CD4-positive, alpha-beta memory T cell (primary cell): ENCODE measurements at regions not wholly inside any gene's neighbourhood (a gene's known extent, or its start where the extent isn't known, plus 50 kb on each side); places are given as distances from the start of the nearest gene placed in this dataset.

Experiments
- CTCF ChIA-PET: fragments of 350-600 bp; sonication (Branson Sonifier 250); formaldehyde crosslinking; loops from one replicate; lab custom pipeline; 2021; ENCODE audit warnings: inconsistent platforms; ENCODE audit not compliant: partially characterized antibody; lab: Charles Lee
- POLR2A ChIA-PET: fragments of 350-600 bp; sonication (Branson Sonifier 250); formaldehyde crosslinking; loops from one replicate; lab custom pipeline; 2021; ENCODE audit not compliant: partially characterized antibody; lab: Charles Lee
- DNase-seq, 5 donors: peaks; one replicate each; pipeline versions ENCODE4 v3.0.0 to v3.0.0-alpha.2; 2020 to 2022; ENCODE audit warnings: mixed read lengths in 1 of 5
- H3K27ac ChIP-seq: one replicate; pipeline ENCODE4 v1.7.0; 2013; ENCODE audit warnings: low read depth, low read length
- H3K27me3 ChIP-seq: 2 replicates; pipeline ENCODE4 v1.7.0; 2013; ENCODE audit warnings: mild to moderate bottlenecking, low read length, moderate library complexity; ENCODE audit not compliant: insufficient read depth
- H3K36me3 ChIP-seq: 2 replicates; pipeline ENCODE4 v1.7.0; 2013; ENCODE audit warnings: mild to moderate bottlenecking, low read length, moderate library complexity; ENCODE audit not compliant: insufficient read depth
- H3K4me1 ChIP-seq: 2 replicates; pipeline ENCODE4 v1.7.0; 2013; ENCODE audit warnings: mild to moderate bottlenecking, low read length, moderate library complexity; ENCODE audit not compliant: insufficient read depth
- H3K4me3 ChIP-seq, 2 donors: one replicate each; pipeline ENCODE4 v1.7.0; 2013; ENCODE audit warnings: low read length in 2 of 2, mild to moderate bottlenecking in 1 of 2
- H3K9me3 ChIP-seq, 2 donors: one replicate each; pipeline ENCODE4 v1.7.0; 2013; ENCODE audit warnings: low read length in 2 of 2, control low read depth in 1 of 2; ENCODE audit not compliant: control insufficient read depth in 1 of 2
- H3K27ac Mint-ChIP-seq, 7 donors: one replicate each; pipeline ENCODE4 v1.8.0; 2020 to 2021; ENCODE audit warnings: mixed read lengths in 7 of 7, mild to moderate bottlenecking in 6 of 7, inconsistent platforms in 3 of 7, moderate library complexity in 3 of 7
- H3K27me3 Mint-ChIP-seq, 2 donors: one replicate each; pipeline ENCODE4 v1.8.0; 2020 to 2021; ENCODE audit warnings: mixed read lengths in 2 of 2
- H3K36me3 Mint-ChIP-seq, 2 donors: one replicate each; pipeline ENCODE4 v1.8.0; 2020 to 2021; ENCODE audit warnings: mixed read lengths in 2 of 2, inconsistent platforms in 1 of 2, mild to moderate bottlenecking in 1 of 2
- H3K4me1 Mint-ChIP-seq, 4 donors: one replicate each; pipeline ENCODE4 v1.8.0; 2020 to 2021; ENCODE audit warnings: mixed read lengths in 4 of 4, mild to moderate bottlenecking in 1 of 4
- H3K4me3 Mint-ChIP-seq, 8 donors: one replicate each; pipeline ENCODE4 v1.8.0; 2020 to 2021; ENCODE audit warnings: mixed read lengths in 8 of 8, mild to moderate bottlenecking in 7 of 8, moderate library complexity in 6 of 8, inconsistent platforms in 3 of 8
- H3K9me3 Mint-ChIP-seq, 8 donors: one replicate each; pipeline ENCODE4 v1.8.0; 2020 to 2021; ENCODE audit warnings: mixed read lengths in 8 of 8, mild to moderate bottlenecking in 5 of 8, inconsistent platforms in 3 of 8, moderate library complexity in 1 of 8
- intact Hi-C: fragments of 100-400 bp; cut with micrococcal nuclease; formaldehyde crosslinking; loops from one replicate; pipeline ENCODE4 v1.15.1; 2023

GRCh38 chr10:8533462-8533861 lies 479.0 kb downstream of the GATA3 start:
- POLR2A ChIA-PET: no interaction called here
- DNase-seq: no peak
- Histone ChIP-seq H3K4me1 (no peaks in the 10 kb centered on the region), H3K4me3 (no peak overlapping the region), H3K27me3 (no peaks in the 10 kb centered on the region), H3K9me3 (no peaks in the 10 kb centered on the region), H3K27ac (no peak overlapping the region), H3K36me3 (no peaks in the 10 kb centered on the region)
- H3K27ac Mint-ChIP-seq: no peak overlapping the region
- H3K4me3 Mint-ChIP-seq: no peak overlapping the region
- CTCF ChIA-PET: no interaction called here
- no peaks in the 10 kb centered on the region for H3K36me3 Mint-ChIP-seq
- no peaks in the 10 kb centered on the region for H3K9me3 Mint-ChIP-seq
- H3K27me3 Mint-ChIP-seq: peaks cover 2 to 12% of the 10 kb centered on the region in 2 donors
- H3K4me1 Mint-ChIP-seq: peaks cover 0 to 5% (median 3%) of the 10 kb centered on the region in 4 donors
- intact Hi-C loops: no loop called here

DNA sequence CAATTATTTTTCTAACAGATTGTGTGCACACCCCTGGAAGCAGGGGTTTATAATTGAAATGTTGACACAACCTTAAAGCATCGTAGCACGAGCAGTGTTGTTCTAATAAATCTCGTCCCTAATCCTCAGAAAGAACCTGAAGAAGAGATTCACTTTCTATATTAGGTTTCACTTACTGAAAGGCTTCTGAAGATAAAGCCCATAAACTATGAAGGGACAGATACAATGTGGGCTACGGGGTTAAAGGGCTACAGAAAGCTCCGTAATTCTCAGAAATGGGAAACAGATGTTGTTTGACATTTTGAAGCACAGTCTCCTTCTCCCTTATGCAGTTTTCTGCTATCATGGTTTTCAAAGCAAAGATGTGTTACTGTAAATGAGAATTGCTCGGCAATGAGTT lies 479.6 kb downstream of the GATA3 start:
- no peaks in the 10 kb centered on the region for H3K4me1 ChIP-seq
- no peak overlapping the region for H3K27ac Mint-ChIP-seq
- no peak overlapping the region for H3K4me3 Mint-ChIP-seq
- H3K4me3 ChIP-seq: no peak overlapping the region
- no peak overlapping the region for H3K27ac ChIP-seq
- no peaks in the 10 kb centered on the region for H3K9me3 Mint-ChIP-seq
- peaks cover 0 to 7% of the 10 kb centered on the region in 2 donors for H3K27me3 Mint-ChIP-seq
- CTCF ChIA-PET: no interaction called here
- DNase-seq: no peak
- peaks cover 0 to 5% (median 3%) of the 10 kb centered on the region in 4 donors for H3K4me1 Mint-ChIP-seq
- H3K9me3 ChIP-seq: no peaks in the 10 kb centered on the region
- POLR2A ChIA-PET: no interaction called here
- H3K36me3 Mint-ChIP-seq: no peaks in the 10 kb centered on the region
- no peaks in the 10 kb centered on the region for H3K36me3 ChIP-seq
- intact Hi-C loops: no loop called here
- no peaks in the 10 kb centered on the region for H3K27me3 ChIP-seq

DNA sequence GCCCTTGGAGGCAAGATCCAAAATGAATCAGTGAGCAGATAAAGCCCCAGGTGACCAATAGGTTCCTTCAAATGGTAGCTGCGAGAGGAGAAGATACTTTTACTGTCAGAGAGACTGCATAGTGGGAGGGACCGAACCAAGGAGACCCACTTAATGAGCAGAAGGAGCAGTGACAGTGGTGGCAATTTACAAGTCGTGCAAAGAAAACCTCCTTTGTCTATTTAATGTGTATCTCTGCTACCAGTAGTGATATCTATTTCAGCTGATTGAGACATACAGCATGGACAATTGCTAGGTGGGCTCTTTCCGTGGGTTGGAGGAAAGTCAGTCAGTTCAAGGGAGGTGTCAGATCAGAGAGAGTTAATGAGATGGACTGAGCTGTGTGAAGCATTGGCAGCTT lies 480.4 kb downstream of the GATA3 start:
- no peak overlapping the region for H3K4me3 Mint-ChIP-seq
- Histone ChIP-seq H3K27me3 (no peaks in the 10 kb centered on the region), H3K4me3 (no peak overlapping the region), H3K4me1 (no peaks in the 10 kb centered on the region), H3K27ac (no peak overlapping the region), H3K36me3 (no peaks in the 10 kb centered on the region), H3K9me3 (no peaks in the 10 kb centered on the region)
- ChIA-PET CTCF (no interaction called here), POLR2A (no interaction called here)
- no peak overlapping the region for H3K27ac Mint-ChIP-seq
- peaks cover 0 to 7% (median 0%) of the 10 kb centered on the region in 8 donors for H3K9me3 Mint-ChIP-seq
- H3K27me3 Mint-ChIP-seq: peaks cover 0 to 7% of the 10 kb centered on the region in 2 donors
- peaks cover 0 to 5% (median 3%) of the 10 kb centered on the region in 4 donors for H3K4me1 Mint-ChIP-seq
- no peaks in the 10 kb centered on the region for H3K36me3 Mint-ChIP-seq
- DNase-seq: no peak
- intact Hi-C loops: no loop called here

- Histone ChIP-seq H3K4me3 (no peak overlapping the region), H3K27ac (no peak overlapping the region), H3K4me1 (peaks cover 4% of the 10 kb centered on the region), H3K27me3 (no peaks in the 10 kb centered on the region), H3K9me3 (no peaks in the 10 kb centered on the region), H3K36me3 (no peaks in the 10 kb centered on the region)
- peaks cover 0 to 7% (median 0%) of the 10 kb centered on the region in 8 donors for H3K9me3 Mint-ChIP-seq
- intact Hi-C loops: no loop called here
- ChIA-PET CTCF (interaction anchor here (0.6 kb wide), 1 partner anchor 624 kb away, joined by 3 read pairs; no protein-coding TSS in a partner anchor), POLR2A (no interaction called here)
- no peak for DNase-seq
- H3K27me3 Mint-ChIP-seq: peaks cover 0 to 3% of the 10 kb centered on the region in 2 donors
- H3K27ac Mint-ChIP-seq: no peak overlapping the region
- peaks cover 0 to 4% (median 2%) of the 10 kb centered on the region in 4 donors for H3K4me1 Mint-ChIP-seq
- H3K36me3 Mint-ChIP-seq: no peaks in the 10 kb centered on the region
- H3K4me3 Mint-ChIP-seq: no peak overlapping the region
Observed at GRCh38 chr10:8539056-8539455, 484.6 kb downstream of the GATA3 start.

DNA sequence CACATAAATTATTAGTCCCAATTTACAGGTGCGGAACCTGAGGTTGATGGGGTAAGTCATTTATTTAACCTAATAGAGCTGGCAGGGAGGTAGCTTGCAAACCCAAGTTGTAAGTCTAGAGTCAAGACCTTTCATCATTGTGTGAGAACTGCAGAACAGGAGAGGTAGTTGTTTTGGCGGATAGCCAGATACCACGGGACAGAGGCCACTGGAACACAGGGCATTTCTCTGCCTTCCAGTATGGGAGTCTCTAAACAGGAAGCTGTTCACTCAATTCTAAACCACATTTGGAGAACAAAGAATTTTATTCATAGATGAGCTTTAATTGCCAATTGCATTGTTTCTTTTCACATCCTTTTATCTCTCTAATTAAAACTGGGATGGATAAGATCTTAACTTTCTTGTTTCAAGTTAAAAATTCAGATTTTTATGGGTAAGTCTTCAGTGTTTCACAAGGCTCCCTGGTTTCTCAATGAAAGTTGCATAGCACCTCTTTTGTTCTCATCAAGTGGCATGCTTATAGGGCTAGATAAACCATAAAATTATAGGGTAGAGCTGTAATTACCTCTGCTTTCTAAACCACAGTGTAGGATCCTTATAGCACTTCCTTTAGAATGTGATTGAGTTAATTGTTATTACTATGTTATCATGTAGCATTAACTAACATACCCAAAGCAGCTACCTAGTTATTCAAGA lies 489.0 kb downstream of the GATA3 start:
- H3K27ac Mint-ChIP-seq: no peak overlapping the region
- H3K4me3 Mint-ChIP-seq: no peak overlapping the region
- CTCF ChIA-PET: no interaction called here
- Histone ChIP-seq H3K36me3 (no peaks in the 10 kb centered on the region), H3K9me3 (no peaks in the 10 kb centered on the region), H3K4me3 (no peak overlapping the region), H3K27me3 (no peaks in the 10 kb centered on the region), H3K27ac (no peak overlapping the region), H3K4me1 (peaks cover 7% of the 10 kb centered on the region)
- H3K27me3 Mint-ChIP-seq: peaks cover 0 to 3% of the 10 kb centered on the region in 2 donors
- H3K4me1 Mint-ChIP-seq: peaks cover 0 to 10% (median 3%) of the 10 kb centered on the region in 4 donors
- POLR2A ChIA-PET: no interaction called here
- DNase-seq: no peak
- peaks cover 0 to 8% (median 0%) of the 10 kb centered on the region in 8 donors for H3K9me3 Mint-ChIP-seq
- intact Hi-C loops: no loop called here
- no peaks in the 10 kb centered on the region for H3K36me3 Mint-ChIP-seq

DNA sequence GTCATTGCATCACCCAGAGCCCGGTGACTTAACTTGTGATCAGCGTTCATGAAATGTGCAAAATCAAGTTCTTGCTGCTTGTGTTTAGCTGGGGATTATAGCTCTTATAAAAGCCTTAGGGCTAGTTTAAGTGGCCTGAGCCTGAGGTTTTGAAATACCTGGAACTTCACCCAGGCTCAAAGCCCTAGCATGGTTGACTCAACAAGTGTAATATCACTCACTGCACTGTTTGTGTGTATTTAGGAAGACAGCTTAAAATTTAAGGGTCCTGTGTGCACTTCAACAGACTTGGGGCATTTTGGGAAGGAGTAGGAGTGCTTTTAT lies 489.5 kb downstream of the GATA3 start:
- ChIA-PET POLR2A (no interaction called here), CTCF (no interaction called here)
- Mint-ChIP-seq H3K4me3 (no peak overlapping the region), H3K27ac (no peak overlapping the region), H3K36me3 (no peaks in the 10 kb centered on the region), H3K9me3 (peaks cover 0 to 11% (median 1%) of the 10 kb centered on the region in 8 donors), H3K4me1 (peaks cover 0 to 10% (median 3%) of the 10 kb centered on the region in 4 donors), H3K27me3 (peaks cover 0 to 3% of the 10 kb centered on the region in 2 donors)
- no peak overlapping the region for H3K4me3 ChIP-seq
- intact Hi-C loops: no loop called here
- H3K27me3 ChIP-seq: no peaks in the 10 kb centered on the region
- H3K36me3 ChIP-seq: no peaks in the 10 kb centered on the region
- H3K4me1 ChIP-seq: peaks cover 7% of the 10 kb centered on the region
- no peak overlapping the region for H3K27ac ChIP-seq
- DNase-seq: no peak
- H3K9me3 ChIP-seq: no peaks in the 10 kb centered on the region

- H3K36me3 ChIP-seq: no peaks in the 10 kb centered on the region
- peaks cover 0 to 12% (median 3%) of the 10 kb centered on the region in 8 donors for H3K9me3 Mint-ChIP-seq
- no peak overlapping the region for H3K27ac ChIP-seq
- H3K36me3 Mint-ChIP-seq: no peaks in the 10 kb centered on the region
- H3K27me3 Mint-ChIP-seq: peaks cover 0 to 3% of the 10 kb centered on the region in 2 donors
- intact Hi-C loops: no loop called here
- ChIA-PET POLR2A (no interaction called here), CTCF (no interaction called here)
- H3K9me3 ChIP-seq: no peaks in the 10 kb centered on the region
- peaks cover 0 to 10% (median 3%) of the 10 kb centered on the region in 4 donors for H3K4me1 Mint-ChIP-seq
- no peak for DNase-seq
- peaks cover 7% of the 10 kb centered on the region for H3K4me1 ChIP-seq
- no peak overlapping the region for H3K27ac Mint-ChIP-seq
- no peaks in the 10 kb centered on the region for H3K27me3 ChIP-seq
- H3K4me3 Mint-ChIP-seq: no peak overlapping the region
- no peak overlapping the region for H3K4me3 ChIP-seq
Observed at GRCh38 chr10:8544500-8544899, 490.0 kb downstream of the GATA3 start.
